Hematopoietic multipotent progenitor cell treated with erythropoietin and hydrocortisone succinate and interleukin-3 and kit ligand, for 17 days (in vitro differentiated cells): ENCODE measurements at regions not wholly inside any gene's neighbourhood (a gene's known extent, or its start where the extent isn't known, plus 50 kb on each side); places are given as distances from the start of the nearest gene placed in this dataset.

Experiments
- DNase-seq: peaks from one replicate; pipeline ENCODE4 v3.0.0-alpha.2; 2015; ENCODE audit warnings: low spot score

DNA sequence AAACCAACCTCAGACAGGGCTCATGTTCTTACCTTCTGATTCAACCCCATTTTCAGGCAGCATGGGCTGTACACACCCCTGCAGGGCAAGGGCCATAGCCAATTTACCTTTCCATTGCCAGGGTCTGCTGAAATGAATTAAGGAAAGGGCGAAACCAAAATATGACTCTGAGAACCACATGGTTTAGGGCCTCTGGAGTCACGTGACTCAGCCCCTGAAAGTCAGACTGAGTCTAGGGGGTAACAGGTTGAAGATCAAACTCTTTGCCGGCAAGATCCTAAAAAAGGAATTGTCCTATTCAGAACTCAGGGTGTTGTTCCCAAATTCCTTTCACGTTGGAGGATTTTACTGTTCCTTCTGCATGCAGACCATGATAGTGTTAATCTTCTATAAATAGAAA, 118.9 kb downstream of the RAB11FIP2 start:
- no peak for DNase-seq

DNA sequence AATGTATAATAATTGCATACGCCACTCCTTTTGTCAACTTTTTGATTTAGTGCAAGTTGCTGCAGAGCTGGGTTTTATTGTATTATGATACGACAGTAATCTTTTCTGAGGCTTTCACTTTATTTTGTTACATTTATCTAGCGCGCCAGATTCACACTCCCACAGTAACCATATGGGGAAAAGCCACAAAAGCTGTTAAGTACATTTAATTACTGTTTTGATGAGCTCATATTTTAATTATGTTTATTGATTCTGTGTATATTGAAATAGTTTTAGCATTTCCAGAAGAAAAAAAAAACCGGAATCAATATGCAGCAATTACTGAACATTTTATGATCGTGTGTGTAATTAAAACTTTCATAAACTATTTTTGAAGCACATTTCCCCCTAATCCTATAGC, 118.5 kb downstream of the RAB11FIP2 start:
- DNase-seq, result no peak

- no peak for DNase-seq
Observed at GRCh38 chr10:117928741-117929140, 118.0 kb downstream of the RAB11FIP2 start.

DNA sequence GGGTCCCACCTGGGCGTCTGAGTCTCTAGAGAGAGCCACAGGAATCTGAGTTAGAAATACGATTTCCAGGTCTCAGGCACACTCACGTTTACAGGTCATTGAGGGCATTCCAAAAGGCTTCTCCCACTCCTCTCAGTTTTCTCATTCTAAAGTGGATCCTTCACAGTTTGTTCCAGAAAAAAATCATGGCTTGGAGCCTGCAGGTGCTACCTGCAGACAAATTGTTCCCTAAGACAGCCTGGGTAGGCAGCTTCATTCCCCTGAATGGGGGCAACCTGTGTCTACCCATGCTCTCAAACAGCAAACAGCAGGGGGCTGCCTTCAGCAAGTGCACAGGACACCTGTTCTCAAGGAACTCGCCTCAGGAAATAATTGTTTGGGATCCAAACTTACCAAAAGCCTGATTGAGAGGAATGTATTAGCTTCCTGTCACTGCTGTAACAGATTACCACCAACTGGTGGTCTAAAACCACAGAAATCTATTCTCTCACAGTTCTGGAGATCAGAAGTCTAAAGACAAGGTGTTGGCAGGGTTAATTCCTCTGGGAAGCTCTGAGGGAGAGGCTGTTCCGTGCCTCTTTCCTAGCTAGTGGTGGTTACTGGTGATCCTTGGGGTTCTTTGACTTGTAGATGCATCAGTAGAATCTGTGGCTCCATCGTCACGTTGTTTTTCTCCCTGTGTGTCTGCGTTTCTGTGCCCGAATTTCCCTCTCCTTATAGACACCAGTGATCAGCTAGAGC, 117.2 kb downstream of the RAB11FIP2 start:
- no peak for DNase-seq

- DNase-seq, result no peak
Observed at GRCh38 chr10:117931078-117931477, 115.7 kb downstream of the RAB11FIP2 start.

DNA sequence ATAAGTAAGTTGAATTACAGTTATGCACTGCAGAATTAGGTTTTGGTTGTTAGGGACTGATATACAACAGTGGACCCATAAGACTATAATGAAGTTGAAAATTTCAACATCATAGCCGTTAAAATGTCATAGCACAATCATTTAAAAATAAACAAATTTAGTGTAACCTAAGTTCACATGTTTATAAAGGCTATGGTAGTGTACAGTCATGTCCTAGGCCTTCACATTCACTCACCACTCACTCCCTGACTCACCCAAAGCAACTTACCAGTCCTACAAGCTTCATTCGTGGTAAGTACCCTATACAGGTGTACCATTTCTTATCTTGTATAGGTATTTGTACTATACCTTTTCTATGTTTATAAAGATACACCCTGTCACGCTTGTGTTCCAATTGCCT, 113.7 kb downstream of the RAB11FIP2 start:
- no peak for DNase-seq

DNA sequence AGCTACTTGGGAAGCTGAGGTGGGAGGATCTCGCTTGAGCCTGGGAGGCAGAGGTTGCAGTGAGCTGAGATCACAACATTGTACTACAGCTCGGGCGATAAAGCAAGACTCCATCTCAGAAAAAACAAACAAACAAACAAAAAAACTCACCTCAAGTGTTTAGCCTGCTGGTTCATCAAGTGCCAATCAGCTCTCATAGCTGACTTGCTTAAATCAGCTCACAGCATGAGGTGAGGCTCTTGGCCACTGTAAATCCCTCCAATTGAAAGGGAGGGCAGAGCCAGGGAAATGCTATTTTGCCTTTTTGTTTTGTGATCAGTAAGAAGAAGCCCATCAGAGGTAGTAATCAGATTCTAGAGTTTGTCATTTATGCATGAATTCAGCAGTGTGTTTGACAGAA, 112.3 kb downstream of the RAB11FIP2 start:
- no peak for DNase-seq

DNA sequence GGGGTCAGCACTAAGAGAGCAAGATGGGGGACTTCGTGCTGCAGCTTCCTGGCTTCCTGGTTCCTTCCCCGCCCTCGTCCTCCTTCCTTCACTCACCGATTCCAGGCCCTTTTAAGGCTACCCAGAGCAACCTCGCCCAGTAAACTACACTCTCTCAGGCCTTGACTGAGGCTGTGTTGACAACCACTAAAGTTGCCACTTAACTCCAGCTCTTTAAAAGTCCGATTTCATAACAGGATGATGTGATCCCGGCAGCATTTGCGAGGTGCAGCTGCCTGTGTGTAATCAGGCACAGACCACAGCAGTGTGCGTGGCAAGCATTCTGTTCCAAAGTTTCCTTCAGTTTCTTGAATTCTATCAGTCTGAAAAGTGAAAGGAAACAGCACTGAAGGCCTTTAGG, 110.6 kb downstream of the RAB11FIP2 start:
- no peak for DNase-seq

DNA sequence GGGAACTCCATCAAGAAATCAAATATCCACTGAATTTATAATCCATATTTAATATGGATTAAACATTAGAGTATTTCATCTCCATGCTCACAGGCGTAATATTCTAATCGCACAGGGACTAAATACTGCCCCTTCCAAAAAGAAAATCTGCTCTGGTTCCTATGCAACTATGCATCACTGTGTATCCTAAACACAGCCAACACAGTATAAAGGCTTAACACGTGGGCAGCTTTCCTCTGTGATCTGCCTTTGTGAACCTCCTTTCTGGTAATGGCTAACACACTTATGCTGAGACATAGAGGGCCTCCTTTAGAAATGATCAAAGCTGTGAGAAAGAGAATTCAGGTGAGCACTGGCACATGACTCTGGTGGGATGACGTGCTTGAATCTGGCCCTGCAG, 110.2 kb downstream of the RAB11FIP2 start:
- DNase-seq, result no peak

- DNase-seq, result no peak
Observed at GRCh38 chr10:117936976-117937375, 109.8 kb downstream of the RAB11FIP2 start.

DNA sequence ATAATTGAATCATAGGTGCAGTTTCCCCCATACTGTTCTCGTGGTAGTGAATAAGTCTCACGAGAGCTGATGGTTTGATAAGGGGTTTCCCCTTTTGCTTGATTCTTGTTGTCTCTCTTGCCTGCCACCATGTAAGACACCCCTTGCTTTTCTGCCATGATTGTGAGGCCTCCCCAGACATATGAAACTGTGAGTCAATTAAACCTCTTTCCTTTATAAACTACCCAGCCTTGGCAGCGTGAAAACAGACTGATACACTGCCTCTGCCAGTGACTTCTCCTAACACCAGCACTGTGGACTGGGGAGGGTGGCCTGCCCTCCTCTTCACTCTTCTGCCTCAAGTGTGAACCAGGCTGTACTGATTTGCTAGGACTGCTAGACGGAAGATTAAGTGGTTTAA, 108.6 kb downstream of the RAB11FIP2 start:
- DNase-seq, result no peak

- no peak for DNase-seq
Observed at GRCh38 chr10:117942226-117942625, 104.5 kb downstream of the RAB11FIP2 start.

- no peak for DNase-seq
Observed at GRCh38 chr10:117944676-117945447, 101.9 kb downstream of the RAB11FIP2 start.

- DNase-seq, result no peak
Observed at GRCh38 chr10:117945651-117946050, 101.1 kb downstream of the RAB11FIP2 start.

- no peak for DNase-seq
Observed at GRCh38 chr10:117946525-117947070, 100.1 kb downstream of the RAB11FIP2 start.

- no peak for DNase-seq
Observed at GRCh38 chr10:117948493-117948892, 98.2 kb downstream of the RAB11FIP2 start.

DNA sequence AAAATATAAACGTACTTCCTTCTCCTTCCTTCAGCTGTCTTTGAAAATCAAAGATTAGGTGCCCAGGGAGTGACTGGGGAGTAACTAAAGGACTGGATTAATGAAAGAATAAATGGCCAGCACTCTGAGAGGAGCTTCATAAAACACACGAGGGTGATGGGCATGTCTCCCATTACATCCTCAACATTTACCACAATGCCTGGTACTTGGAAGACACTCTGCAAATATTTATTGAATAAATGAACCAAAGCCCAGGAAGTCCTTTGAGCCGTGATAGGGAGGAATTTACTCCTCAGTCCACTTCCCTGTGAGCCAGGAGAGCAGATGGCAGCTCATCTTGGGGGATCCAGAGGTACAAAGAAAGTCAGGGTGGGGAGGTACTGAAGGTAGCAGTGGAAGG, 96.3 kb downstream of the RAB11FIP2 start:
- DNase-seq, result no peak
